Fibroblast of villous mesenchyme (primary cell): ENCODE measurements at regions not wholly inside any gene's neighbourhood (a gene's known extent, or its start where the extent isn't known, plus 50 kb on each side); places are given as distances from the start of the nearest gene placed in this dataset.

Experiments used
- DNase-seq: peaks from one replicate; pipeline ENCODE4 v3.0.0-alpha.2; 2010; ENCODE audit warnings: low read depth
- H3K4me3 ChIP-seq: 2 replicates; pipeline ENCODE4 v1.5.1; 2011; ENCODE audit warnings: low read depth, mild to moderate bottlenecking, low read length
- CTCF ChIP-seq: IDR thresholded peaks from 2 replicates; pipeline ENCODE4 v1.5.1; 2012; ENCODE audit warnings: low read depth, mild to moderate bottlenecking, low read length; ENCODE audit not compliant: insufficient read depth

GRCh38 chr2:9736021-9736420 is 105.2 kb upstream of the YWHAQ start:
- no peak overlapping the region for H3K4me3 ChIP-seq
- DNase-seq = no peak
- no peak for TF ChIP-seq CTCF

- no peak for TF ChIP-seq CTCF
- no peak overlapping the region for H3K4me3 ChIP-seq
- peak; percentile 26 for DNase-seq
These were observed 106.0 kb upstream of the TAF1B start for GRCh38 chr2:9737053-9737875.

GRCh38 chr2:9738062-9738461 is 105.2 kb upstream of the TAF1B start:
- H3K4me3 ChIP-seq = no peak overlapping the region
- no peak for TF ChIP-seq CTCF
- DNase-seq = no peak

GRCh38 chr2:9738535-9739496 is 104.5 kb upstream of the TAF1B start:
- TF ChIP-seq CTCF = no peak
- H3K4me3 ChIP-seq = peak overlapping the region; percentile 0
- peak; percentile 74 for DNase-seq

GRCh38 chr2:9739531-9739964 is 103.7 kb upstream of the TAF1B start:
- peak overlapping the region; percentile 9 for H3K4me3 ChIP-seq
- DNase-seq = no peak
- no peak for TF ChIP-seq CTCF

GRCh38 chr2:9740382-9741073 is 102.7 kb upstream of the TAF1B start:
- H3K4me3 ChIP-seq = no peak overlapping the region
- TF ChIP-seq CTCF = no peak
- DNase-seq = no peak
